GM18502 (cell line): ENCODE measurements at regions not wholly inside any gene's neighbourhood (a gene's known extent, or its start where the extent isn't known, plus 50 kb on each side); places are given as distances from the start of the nearest gene placed in this dataset.

Experiments used
- ATAC-seq: cut with Tn5 transposase; IDR thresholded peaks from one replicate; pipeline ENCODE4 v1.9.1; 2021; ENCODE audit warnings: mild to moderate bottlenecking; ENCODE audit not compliant: unreplicated experiment, poor library complexity

DNA sequence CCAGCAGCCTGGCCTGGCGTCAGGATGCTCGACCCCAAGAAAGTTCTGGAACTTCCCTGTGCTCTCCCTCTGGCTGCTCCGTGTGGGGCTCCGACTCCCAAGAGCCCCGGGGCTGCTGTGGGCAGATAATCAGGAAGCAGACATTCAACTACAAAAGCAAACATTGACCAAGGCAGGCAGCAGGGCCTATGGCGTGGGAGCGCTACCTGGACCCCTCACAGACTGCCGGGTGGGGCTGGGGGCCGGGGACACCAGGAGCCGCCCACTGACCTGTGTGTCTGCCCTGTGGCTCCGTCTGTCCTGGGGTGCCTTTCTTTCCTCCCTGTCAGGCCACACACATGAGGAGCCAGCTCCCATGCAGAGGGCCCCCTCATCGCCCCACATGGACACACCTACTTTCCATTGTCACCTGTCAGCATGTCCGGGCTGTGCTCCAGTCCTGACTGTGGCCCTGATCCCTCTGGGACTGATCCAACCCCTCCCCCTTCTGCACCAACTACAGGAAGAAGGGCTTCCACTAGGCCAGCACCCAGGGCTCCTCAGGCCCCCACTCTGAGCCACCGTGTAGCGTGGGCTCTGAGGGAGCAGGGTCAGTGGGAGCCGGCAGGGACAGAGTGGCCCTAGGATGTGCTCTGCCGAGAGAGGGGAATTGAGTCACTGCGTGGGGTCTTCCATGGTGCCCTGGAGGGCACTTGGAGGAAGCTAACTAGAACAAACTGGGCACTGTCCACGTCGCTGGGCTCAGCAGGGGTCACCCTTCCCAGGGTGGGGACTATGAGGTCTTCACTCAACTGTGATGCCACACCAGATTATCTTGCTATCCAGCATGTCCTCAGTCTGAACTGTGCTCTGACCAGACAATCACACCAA is 215.4 kb upstream of the C14orf180 start:
- no peak for ATAC-seq

DNA sequence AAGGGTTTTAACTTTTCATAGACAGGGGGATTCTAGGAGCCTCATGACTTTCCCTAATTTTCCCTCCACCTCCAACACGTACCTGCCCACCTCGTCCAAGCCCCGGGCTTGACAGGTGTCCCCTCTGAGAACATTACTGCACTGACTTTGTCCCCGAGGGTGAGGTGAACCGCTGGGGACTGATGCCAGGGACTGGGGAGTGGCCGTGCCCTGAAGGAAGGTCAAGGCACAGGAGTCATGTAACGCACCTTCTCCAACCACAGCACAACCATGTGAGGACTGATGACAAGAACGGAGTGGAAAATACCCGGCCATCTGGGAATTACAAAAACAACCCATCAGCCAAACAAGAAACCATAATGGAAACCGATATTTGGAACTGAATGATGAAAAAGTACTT is 214.7 kb upstream of the C14orf180 start:
- no peak for ATAC-seq

DNA sequence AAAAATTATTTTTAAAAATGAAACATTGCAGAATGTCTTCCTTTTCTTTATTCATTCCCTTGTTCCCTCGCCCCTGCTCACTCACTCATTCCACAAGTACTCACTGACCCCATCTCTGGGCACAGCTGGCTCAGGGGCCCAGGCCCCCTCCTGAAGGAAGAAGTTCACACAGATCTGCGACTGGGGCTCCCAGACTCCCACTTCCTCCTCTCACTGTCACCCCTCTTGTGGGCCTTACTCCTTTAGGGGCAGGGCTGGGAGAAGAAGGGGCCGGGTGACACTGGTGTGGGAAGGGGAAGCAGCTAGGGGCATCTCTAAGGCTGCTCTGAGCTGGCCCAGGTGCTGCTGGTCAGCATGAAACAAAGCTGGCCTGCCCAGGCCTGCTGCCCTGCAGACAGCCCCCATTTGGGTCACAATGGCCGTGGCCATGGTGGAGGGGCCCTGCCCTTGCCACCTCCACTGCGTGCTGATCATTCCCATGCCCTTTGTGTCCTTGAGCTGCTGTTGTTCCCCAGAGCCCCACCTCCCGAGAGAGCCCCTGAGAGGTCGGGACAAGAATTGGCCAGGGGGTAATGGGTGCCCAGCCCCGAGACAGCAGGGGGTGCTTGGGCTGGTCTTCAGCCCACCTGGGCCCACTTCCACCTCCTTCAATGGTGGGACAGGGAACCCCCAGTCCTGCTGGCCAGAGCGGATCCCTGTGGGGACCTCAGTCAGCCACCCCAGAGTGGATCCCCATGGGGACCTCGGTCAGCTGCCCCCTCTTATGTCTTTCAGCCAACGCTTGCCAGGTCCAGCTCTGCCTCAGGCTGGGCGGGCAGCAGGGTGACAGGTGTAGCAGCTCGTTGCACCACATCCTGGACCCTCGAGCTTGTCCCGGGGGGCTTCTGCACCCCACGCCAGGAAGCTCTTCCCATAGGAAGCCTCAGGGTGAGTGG is 212.4 kb upstream of the C14orf180 start:
- ATAC-seq, result no peak

DNA sequence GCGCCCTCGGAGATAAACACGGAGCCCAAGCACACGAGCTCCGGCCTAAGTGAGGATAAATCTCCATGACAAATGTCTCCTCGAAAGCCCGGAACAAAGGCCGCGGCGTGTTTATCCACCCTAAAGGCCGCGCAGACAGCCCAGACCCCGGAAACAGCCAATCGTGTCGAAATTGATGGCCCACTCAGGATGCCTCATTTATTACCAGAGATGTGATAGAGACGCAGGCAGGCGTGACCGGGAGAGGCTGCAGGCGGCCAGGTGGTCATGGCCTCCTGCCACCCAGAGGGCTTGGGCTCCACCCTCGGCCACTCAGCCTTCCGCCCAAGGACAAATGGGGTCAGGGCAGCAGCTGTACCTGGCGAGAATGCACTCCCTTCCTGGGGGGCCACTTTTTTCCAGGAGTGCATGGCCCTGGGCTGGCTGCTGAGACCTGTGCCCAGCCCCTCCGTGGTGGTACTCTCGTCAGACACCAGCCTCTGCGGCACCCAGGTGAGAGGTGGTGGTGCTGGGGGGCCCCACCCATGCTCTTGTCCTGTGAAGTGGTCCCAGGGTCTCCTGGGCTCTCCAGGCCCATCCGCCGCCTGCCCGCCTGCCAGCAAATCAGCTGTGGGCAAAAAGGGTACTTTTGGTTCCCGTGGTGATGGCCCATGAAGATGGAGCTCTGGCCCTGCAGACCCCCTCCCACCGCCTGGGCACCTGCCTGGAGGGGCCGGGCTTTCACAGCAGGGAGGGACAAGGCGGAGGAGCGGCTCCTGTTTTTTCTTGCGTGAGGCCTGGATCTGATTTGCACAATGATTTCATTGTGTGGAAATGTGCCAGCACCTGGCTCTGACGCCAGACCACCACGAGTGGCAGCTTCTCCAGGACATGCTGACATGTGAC is 211.5 kb upstream of the C14orf180 start:
- ATAC-seq, result no peak

DNA sequence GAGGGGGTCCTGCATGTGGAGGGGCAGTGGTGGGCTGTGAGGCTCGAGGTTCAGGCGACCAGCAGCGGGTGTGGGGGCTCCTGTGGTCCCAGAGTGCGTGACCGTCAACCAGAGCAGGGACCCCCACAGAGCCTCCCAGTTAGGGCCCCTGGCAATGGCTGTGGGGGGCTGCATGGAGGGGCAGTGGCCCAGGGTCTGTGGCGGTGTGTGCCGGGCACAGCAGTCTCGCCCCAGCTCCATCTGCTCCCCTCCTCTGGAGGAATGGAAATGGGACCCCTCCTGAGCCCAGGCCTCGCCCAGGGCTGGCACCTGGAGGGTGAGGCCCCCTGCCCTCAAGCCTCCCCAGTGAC is 210.8 kb upstream of the C14orf180 start:
- no peak for ATAC-seq

DNA sequence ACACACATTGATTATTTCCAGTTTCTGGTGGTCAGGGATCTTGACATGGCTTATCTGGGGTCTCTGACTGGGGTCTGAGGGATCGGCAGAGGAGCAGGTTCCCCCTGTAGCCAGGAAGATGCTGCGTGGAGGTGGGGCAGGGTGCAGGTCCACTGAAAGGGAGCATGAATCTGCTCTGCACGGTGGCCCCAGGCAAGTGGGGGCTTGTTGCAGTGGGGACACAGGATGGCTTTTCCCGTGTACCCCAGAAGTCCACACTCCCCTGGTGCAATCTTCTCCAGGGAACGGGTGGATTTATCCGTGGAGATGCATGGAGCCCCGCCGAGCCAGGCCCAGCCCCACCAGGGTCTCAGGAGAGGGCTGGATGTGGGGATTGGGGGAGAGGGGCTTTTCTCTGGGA is 210.4 kb upstream of the C14orf180 start:
- ATAC-seq, result no peak

DNA sequence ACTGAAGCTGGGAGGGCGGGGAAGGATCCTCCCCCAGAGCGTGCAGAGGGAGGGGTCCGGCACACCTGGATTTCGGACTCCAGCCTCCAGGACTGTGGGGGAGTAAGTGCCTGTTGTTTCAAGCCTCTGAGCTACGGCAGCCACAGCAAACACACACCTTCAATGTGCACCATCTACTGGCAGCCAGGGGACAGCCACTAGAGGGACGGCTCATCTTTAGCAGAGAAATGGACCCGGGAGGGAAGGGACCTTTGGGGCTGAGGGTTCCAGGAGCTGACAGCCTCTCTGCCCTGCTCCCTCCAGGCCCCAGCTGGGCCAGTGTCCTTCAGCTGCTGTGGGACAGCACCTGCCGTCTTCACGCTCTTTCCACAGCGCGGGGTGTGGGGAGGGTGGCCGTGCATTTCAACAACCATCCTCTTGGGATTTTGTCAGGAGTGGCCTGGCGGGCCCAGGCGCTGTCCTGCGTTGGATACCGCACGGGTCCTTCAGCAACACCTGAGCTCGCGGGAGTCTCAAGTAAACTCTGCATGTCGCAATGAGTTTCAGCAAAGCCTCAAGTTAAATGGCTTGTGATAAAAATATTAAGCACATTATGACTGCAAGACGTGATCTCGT is 209.2 kb upstream of the C14orf180 start:
- no peak for ATAC-seq

DNA sequence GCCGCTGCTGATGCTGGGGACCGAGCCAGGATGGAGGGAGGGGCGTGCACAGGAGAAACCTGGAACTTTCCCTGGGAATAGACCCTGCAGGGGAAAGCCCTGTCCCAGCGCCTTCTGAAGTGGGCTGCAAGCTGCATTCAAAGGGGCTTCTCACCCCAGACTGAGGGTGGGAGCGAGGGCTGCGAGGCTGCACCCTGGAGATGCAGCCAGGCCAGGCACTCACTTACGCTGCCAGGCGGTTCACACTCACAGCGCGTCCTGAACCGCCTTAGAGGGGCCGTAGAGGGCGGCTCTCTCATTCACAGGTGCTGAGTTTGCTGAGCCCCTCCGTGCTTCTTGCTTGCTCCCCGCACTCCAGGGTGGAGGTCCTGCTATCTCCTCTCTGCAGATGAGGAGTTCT is 208.5 kb upstream of the C14orf180 start:
- no peak for ATAC-seq

DNA sequence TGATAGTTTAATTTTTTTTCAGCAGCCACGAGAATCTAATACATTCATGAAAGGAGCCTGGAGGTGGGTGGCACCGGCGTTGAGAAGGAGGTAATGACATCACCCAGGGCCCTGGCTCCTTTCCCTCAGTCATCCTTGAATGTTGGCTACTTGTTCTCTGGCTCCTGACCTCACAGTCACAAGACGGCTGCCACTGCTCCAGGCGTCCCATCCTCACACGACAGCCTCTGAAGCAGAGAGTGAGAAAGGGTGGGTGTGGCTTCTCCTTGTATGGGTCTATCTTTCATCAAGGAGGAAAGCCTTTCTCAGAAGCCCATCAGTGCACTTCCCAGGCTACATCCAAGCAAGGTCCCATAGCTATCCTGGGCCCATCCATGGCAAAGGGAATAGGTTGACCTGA is 207.6 kb upstream of the C14orf180 start:
- no peak for ATAC-seq

DNA sequence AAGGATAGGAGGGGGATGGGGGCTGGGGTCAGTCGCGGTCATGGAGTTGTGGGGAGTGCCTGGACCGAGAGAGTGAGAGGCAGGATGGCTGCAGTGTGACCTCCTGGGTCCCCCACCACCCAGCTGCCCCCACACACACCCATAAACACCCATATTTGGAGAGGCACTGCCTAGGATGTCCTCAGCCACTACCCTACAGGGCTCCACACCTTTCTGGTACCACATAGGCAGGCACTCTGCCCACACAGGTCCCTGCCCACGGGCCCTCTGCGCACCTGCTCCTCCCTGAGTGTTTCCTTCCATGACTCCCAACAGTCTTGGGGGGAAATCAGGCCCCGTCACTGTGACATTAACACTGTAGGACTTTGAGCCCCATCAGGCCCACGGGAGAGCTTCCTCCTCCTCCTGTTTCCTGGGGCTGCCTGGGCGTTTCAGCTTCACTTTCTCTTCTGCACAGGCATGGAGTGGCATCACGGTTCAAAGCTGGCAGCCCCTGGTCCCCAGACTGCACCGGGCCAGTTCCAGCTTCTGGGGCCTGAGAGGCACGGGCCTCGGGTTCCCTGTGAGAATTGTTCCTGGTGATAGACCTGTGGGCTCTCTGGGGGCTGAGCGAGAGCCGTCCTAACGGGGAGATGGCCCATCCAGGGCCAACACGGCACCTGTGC is 207.0 kb upstream of the C14orf180 start:
- no peak for ATAC-seq

DNA sequence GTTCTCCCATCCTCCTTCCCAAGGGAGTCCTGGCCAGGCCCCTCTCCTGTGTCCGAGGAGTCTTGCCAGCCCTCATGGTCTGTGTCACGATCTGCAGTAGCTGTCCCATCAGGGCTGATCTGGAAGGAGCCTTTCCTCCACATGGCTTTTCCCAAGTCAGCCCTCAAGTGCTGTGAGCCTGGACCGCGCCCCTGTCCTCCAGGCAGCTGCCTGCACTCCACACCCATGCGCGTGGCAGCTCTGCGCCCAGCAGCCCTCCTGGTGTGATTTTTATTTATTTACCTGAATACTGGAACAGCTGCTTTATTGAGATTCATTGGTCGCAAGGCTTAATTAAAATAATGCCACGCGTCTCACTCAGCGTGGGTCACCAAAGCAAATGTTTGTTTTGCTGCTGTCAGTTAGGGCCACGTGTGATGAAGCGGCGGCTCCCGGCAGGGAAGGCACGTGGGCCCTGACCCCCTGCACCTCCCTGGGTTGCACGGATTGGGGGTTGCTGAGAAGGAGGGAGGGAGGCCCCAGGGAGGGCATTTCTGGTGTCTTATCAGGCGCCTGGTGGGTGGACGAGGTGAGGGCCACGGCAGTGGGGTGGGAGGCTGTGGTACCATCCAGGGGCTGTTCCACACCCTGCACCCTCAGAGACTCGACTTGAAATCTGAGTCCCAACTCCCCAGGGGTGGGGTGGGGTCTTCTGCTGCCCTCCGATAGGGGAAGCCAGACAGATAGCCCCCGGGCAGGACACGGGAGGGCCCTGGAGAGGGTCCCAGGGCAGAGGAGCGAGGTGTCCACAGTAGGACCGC is 206.3 kb upstream of the C14orf180 start:
- ATAC-seq, result no peak

DNA sequence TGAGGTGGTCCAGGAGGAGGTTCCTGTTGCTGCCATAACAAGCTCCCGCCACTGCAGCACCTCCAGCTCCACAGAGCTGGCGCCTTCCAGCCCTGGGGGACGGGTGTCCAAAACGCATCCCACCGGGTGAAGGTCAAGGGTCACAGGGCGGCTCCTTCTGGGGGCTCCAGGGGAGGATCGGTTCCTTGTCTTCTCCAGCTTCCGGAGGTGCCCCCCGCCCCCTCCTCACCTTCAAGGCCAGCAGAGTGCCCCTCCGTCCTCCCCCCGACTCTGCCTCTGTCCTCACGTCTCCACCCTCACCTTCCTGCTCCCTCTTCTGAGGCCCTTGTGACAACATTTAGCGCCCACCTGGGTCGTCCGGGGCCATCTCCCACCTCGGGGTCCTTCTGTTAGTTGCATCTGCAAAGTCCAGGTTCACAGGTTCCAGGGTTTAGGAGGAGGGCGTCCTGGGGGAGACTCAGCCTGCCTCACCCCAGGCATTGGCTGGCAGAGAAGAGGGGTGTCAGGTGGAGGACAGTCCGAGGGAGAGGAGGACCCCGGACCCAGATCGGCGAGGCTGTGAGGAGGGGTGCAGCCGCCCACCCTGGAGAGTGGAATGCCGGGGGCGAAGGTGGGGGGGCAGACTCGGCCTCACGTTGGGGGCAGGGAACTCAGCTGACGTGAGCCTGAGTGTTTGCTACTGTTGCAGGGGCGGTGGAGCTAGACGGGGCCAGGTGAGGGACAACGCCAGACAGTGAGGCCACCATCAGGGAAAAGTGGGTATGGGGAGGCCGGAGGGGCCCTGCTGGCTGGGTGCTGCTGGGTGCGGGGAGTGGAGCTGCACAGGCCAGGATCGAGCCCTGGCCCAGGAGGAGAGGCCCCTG is 205.5 kb upstream of the C14orf180 start:
- no peak for ATAC-seq

DNA sequence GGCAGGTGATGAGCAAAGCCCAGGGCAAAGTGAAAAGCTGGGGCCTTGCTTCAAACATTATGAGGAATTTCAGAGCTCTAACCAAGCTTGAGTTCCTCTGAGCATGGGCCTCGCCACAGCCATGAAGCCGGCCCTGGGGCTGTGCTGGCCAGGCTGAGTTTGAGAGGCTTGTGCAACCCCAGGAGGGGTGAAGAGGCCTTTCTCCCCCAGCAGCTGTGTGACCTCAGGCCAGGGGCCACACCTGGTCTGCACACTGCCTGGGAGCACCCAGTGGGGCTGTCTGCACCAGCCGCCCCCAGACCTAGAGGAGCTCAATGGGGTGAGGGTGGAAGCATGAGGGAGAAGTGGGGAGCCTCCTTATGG is 204.9 kb upstream of the C14orf180 start:
- ATAC-seq, result no peak

DNA sequence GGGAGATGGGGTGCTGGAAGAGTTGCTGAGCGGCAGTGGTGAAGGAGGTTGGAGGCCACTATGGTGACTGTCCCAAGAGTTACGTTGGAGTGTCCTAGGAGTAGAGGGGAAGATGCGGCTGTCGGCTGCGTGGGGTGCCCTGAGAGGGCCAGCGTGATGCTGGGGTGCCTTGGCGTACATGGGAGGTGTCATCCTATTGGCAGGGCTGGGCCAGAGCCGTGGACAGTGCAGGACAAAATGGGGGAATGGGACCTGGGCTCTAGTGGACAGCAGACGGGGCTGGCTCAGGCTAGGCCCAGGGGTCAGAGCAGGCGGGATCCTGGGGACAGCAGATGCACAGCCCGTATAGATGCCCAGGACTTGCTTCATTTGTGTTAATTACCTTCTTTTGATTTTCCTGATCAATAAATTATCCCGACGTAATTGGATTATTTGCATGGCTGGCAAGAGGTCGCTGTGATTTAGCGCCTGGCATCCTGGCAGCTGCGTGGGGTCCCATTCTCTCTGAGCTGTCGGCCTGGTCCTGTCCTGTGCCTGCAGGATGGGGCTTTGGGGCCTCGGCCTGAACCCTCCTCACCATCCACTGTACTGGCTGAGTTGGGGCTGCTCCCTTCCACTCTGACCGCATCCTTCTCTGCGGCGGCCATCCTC is 203.9 kb upstream of the C14orf180 start:
- no peak for ATAC-seq

DNA sequence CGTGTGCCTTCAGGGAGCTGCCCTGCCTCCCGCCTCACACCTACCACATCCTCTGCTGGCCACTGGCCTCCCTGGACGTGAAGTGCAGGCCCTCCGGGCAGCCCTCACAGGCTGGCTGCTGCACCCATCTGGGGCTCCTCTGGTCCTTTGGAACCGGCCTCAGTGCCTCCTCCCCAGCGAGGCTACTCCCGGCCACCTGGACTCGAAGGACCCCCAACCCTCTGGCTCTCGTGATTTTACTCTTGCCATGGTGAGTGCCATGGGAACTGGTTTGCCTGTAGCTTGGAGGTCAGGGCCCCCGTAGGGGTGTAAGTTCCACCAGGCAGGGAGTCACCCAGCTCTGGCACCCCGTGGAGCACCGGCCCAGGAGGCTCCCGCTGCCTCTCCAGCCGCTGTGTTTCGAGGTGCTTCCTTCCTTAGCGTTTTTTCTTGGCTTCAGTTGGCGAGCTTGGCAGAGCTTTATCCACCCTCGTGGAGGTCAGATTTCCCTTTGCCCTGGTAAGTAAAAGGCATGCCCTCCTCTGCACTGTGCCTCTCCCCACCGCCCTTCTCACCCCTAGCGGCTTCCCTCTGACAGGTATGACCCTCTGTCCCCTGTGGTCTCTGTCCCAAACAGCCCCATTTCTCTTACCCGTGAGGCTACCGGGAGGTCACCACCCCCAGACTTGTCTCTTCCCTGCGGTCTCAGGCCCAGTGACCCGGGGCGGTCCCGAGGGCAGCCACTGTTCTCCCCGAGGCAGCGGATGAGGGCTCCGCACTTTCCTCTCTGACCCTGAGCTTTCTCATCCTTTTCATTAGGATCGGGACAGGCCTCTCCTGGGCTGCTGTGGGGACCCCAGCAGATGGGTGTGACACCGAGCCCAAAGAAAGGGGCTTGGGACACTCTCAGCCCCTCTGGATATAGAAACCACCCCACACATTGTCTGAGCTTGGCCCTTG is 203.1 kb upstream of the C14orf180 start:
- no peak for ATAC-seq

DNA sequence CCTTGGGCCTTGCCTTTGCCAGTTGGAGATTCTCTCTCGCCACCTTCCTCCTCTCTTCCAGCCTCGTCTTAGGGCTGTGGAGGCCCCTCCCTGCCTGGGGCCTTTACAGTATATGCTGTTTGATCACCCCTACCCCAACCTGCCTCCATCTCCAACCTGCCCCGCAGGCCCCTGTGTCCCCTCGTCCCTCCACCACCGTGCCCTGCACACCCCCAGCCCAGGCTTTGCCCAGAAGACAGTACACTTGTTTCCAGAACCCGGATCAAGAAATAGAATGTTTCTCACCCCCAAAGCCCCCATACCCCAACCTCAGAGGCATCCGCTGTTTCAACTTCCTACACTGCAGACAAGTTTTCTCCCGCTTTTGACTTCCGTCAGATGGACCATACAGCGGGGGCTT is 202.3 kb upstream of the C14orf180 start:
- ATAC-seq, result no peak
